ENCODE measurements at regions not wholly inside any gene's neighbourhood (a gene's known extent, or its start where the extent isn't known, plus 50 kb on each side); places are given as distances from the start of the nearest gene placed in this dataset.

- no peaks in the 10 kb centered on the region for H3K36me3 ChIP-seq (ENCODE audit: control insufficient read depth in 3 of 3, insufficient read depth in 3 of 3, low read length in 3 of 3)
- no peak overlapping the region for H3K4me3 ChIP-seq (ENCODE audit: low read length in 3 of 3)
- H3K9ac ChIP-seq (ENCODE audit: low read depth in 1 of 3, low read length in 3 of 3): no peak overlapping the region
- no peak overlapping the region for H3K27ac ChIP-seq (ENCODE audit: low read depth, low read length)
- H3K9me3 ChIP-seq (ENCODE audit: control insufficient read depth in 3 of 3, low read length in 3 of 3): no peaks in the 10 kb centered on the region
- no peaks in the 10 kb centered on the region for H3K27me3 ChIP-seq (ENCODE audit: control insufficient read depth in 3 of 3, insufficient read depth in 3 of 3, low read length in 3 of 3)
- no peaks in the 10 kb centered on the region for H3K4me1 ChIP-seq (ENCODE audit: control insufficient read depth in 3 of 3, insufficient read depth in 3 of 3, low read length in 3 of 3)
These were observed 2243.8 kb upstream of the C9orf72 start for GRCh38 chr9:29816954-29817703.

GRCh38 chr9:29822458-29822857 is 2249.2 kb upstream of the C9orf72 start:
- Histone ChIP-seq H3K9ac (ENCODE audit: low read depth in 1 of 3, low read length in 3 of 3) (no peak overlapping the region), H3K4me3 (ENCODE audit: low read length in 3 of 3) (no peak overlapping the region), H3K4me1 (ENCODE audit: control insufficient read depth in 3 of 3, insufficient read depth in 3 of 3, low read length in 3 of 3) (no peaks in the 10 kb centered on the region), H3K27ac (ENCODE audit: low read depth, low read length) (no peak overlapping the region), H3K9me3 (ENCODE audit: control insufficient read depth in 3 of 3, low read length in 3 of 3) (no peaks in the 10 kb centered on the region), H3K36me3 (ENCODE audit: control insufficient read depth in 3 of 3, insufficient read depth in 3 of 3, low read length in 3 of 3) (no peaks in the 10 kb centered on the region), H3K27me3 (ENCODE audit: control insufficient read depth in 3 of 3, insufficient read depth in 3 of 3, low read length in 3 of 3) (no peaks in the 10 kb centered on the region)

- Histone ChIP-seq H3K27ac (ENCODE audit: low read depth, low read length) (no peak overlapping the region), H3K4me1 (ENCODE audit: control insufficient read depth in 3 of 3, insufficient read depth in 3 of 3, low read length in 3 of 3) (no peaks in the 10 kb centered on the region), H3K4me3 (ENCODE audit: low read length in 3 of 3) (no peak overlapping the region), H3K27me3 (ENCODE audit: control insufficient read depth in 3 of 3, insufficient read depth in 3 of 3, low read length in 3 of 3) (no peaks in the 10 kb centered on the region), H3K9ac (ENCODE audit: low read depth in 1 of 3, low read length in 3 of 3) (no peak overlapping the region), H3K9me3 (ENCODE audit: control insufficient read depth in 3 of 3, low read length in 3 of 3) (peaks cover 0 to 2% (median 0%) of the 10 kb centered on the region in 3 donors), H3K36me3 (ENCODE audit: control insufficient read depth in 3 of 3, insufficient read depth in 3 of 3, low read length in 3 of 3) (no peaks in the 10 kb centered on the region)
These were observed 2253.1 kb upstream of the C9orf72 start for GRCh38 chr9:29826421-29826820.

GRCh38 chr9:29830821-29831220 is 2257.5 kb upstream of the C9orf72 start:
- Histone ChIP-seq H3K27me3 (ENCODE audit: control insufficient read depth in 3 of 3, insufficient read depth in 3 of 3, low read length in 3 of 3) (no peaks in the 10 kb centered on the region), H3K27ac (ENCODE audit: low read depth, low read length) (no peak overlapping the region), H3K4me1 (ENCODE audit: control insufficient read depth in 3 of 3, insufficient read depth in 3 of 3, low read length in 3 of 3) (no peaks in the 10 kb centered on the region), H3K36me3 (ENCODE audit: control insufficient read depth in 3 of 3, insufficient read depth in 3 of 3, low read length in 3 of 3) (no peaks in the 10 kb centered on the region), H3K9me3 (ENCODE audit: control insufficient read depth in 3 of 3, low read length in 3 of 3) (peaks cover 0 to 2% (median 0%) of the 10 kb centered on the region in 3 donors), H3K9ac (ENCODE audit: low read depth in 1 of 3, low read length in 3 of 3) (no peak overlapping the region), H3K4me3 (ENCODE audit: low read length in 3 of 3) (no peak overlapping the region)

DNA sequence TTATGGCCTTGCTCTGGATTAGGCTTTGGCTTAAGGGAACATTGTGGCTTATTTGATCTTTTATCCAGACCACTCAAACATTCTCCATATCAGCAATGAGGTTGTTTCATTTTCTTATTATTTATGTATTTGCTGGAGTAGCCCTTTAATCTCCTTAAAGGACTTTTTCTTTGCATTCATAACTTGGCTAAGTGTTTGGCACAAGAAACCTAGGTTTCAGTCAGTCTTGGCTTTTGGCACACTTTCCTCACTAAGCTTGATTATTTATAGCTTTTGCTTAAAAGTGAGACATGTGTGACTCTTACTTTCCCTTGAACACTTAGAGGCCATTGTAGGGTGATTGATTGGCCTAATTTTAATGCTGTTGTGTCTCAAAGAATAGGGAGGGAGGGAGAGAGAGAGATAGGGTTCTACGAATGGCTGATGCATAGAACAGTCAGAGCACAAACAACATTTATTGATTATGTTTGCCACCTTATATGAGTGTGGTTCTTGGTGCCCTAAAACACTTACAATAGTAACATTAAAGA is 2265.3 kb upstream of the C9orf72 start:
- no peaks in the 10 kb centered on the region for H3K9me3 ChIP-seq (ENCODE audit: control insufficient read depth in 3 of 3, low read length in 3 of 3)

DNA sequence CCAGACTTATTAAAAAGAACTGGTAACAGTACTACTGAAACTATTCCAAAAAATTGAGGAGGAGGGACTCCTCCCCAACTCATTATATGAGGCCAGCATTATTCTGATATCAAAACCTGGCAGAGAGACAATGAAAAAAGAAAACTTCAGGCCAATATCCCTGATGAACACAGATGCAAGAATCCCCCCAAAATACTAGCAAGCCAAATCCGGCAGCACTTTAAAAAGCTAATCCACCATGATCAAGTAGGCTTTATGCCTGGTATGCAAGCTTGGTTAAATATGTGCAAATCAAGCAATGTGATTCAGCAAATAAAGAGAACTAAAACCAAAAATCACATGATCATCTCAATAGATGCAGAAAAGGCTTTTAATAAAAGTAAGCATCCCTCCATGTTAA is 2271.0 kb upstream of the C9orf72 start:
- Histone ChIP-seq H3K4me3 (ENCODE audit: low read length in 3 of 3) (no peak overlapping the region), H3K9ac (ENCODE audit: low read depth in 1 of 3, low read length in 3 of 3) (no peak overlapping the region), H3K27me3 (ENCODE audit: control insufficient read depth in 3 of 3, insufficient read depth in 3 of 3, low read length in 3 of 3) (no peaks in the 10 kb centered on the region), H3K27ac (ENCODE audit: low read depth, low read length) (no peak overlapping the region), H3K9me3 (ENCODE audit: control insufficient read depth in 3 of 3, low read length in 3 of 3) (no peaks in the 10 kb centered on the region), H3K36me3 (ENCODE audit: control insufficient read depth in 3 of 3, insufficient read depth in 3 of 3, low read length in 3 of 3) (no peaks in the 10 kb centered on the region), H3K4me1 (ENCODE audit: control insufficient read depth in 3 of 3, insufficient read depth in 3 of 3, low read length in 3 of 3) (no peaks in the 10 kb centered on the region)

More for the DNA sequence above, 2265.3 kb upstream of the C9orf72 start:
- no peak overlapping the region for H3K9ac ChIP-seq (ENCODE audit: low read depth in 1 of 3, low read length in 3 of 3)
- no peaks in the 10 kb centered on the region for H3K36me3 ChIP-seq (ENCODE audit: control insufficient read depth in 3 of 3, insufficient read depth in 3 of 3, low read length in 3 of 3)
- no peak overlapping the region for H3K4me3 ChIP-seq (ENCODE audit: low read length in 3 of 3)
- no peaks in the 10 kb centered on the region for H3K27me3 ChIP-seq (ENCODE audit: control insufficient read depth in 3 of 3, insufficient read depth in 3 of 3, low read length in 3 of 3)
- H3K4me1 ChIP-seq (ENCODE audit: control insufficient read depth in 3 of 3, insufficient read depth in 3 of 3, low read length in 3 of 3): no peaks in the 10 kb centered on the region
- no peak overlapping the region for H3K27ac ChIP-seq (ENCODE audit: low read depth, low read length)

- no peak overlapping the region for H3K27ac ChIP-seq (ENCODE audit: low read depth, low read length)
- no peaks in the 10 kb centered on the region for H3K9me3 ChIP-seq (ENCODE audit: control insufficient read depth in 3 of 3, low read length in 3 of 3)
- H3K4me1 ChIP-seq (ENCODE audit: control insufficient read depth in 3 of 3, insufficient read depth in 3 of 3, low read length in 3 of 3): no peaks in the 10 kb centered on the region
- no peaks in the 10 kb centered on the region for H3K27me3 ChIP-seq (ENCODE audit: control insufficient read depth in 3 of 3, insufficient read depth in 3 of 3, low read length in 3 of 3)
- no peak overlapping the region for H3K4me3 ChIP-seq (ENCODE audit: low read length in 3 of 3)
- no peaks in the 10 kb centered on the region for H3K36me3 ChIP-seq (ENCODE audit: control insufficient read depth in 3 of 3, insufficient read depth in 3 of 3, low read length in 3 of 3)
- no peak overlapping the region for H3K9ac ChIP-seq (ENCODE audit: low read depth in 1 of 3, low read length in 3 of 3)
These were observed 2277.4 kb upstream of the C9orf72 start for GRCh38 chr9:29850664-29851063.

GRCh38 chr9:29861803-29862202 is 2288.5 kb upstream of the C9orf72 start:
- Histone ChIP-seq H3K4me1 (ENCODE audit: control insufficient read depth in 3 of 3, insufficient read depth in 3 of 3, low read length in 3 of 3) (no peaks in the 10 kb centered on the region), H3K27me3 (ENCODE audit: control insufficient read depth in 3 of 3, insufficient read depth in 3 of 3, low read length in 3 of 3) (no peaks in the 10 kb centered on the region), H3K9ac (ENCODE audit: low read depth in 1 of 3, low read length in 3 of 3) (no peak overlapping the region), H3K9me3 (ENCODE audit: control insufficient read depth in 3 of 3, low read length in 3 of 3) (no peaks in the 10 kb centered on the region), H3K4me3 (ENCODE audit: low read length in 3 of 3) (no peak overlapping the region), H3K27ac (ENCODE audit: low read depth, low read length) (no peak overlapping the region), H3K36me3 (ENCODE audit: control insufficient read depth in 3 of 3, insufficient read depth in 3 of 3, low read length in 3 of 3) (no peaks in the 10 kb centered on the region)

DNA sequence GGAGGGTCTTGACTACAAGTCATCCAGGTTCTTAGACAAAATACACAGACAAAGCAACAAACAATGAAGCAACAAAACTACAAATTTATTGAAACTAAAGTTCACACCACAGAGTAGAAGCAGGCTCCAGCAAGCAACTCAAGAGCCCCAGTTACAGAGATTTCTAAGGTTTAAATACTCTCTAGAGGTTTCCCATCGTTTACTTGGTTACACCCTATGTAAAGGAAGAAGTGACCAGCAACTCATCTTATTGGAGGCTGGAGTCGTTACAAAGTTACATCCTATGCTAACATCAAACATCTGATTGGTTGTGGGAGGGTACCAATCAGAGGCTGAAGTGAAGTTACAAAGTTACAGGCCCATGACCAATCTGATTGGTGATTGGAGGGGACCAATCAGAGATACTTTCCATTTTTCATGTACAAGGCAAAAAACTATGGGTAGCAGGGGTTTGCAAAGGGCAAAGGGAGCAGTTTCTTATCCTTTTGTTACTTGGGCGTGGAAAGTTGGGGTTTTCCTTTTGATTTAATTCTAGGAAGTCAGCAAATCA is 2292.6 kb upstream of the C9orf72 start:
- H3K36me3 ChIP-seq (ENCODE audit: control insufficient read depth in 3 of 3, insufficient read depth in 3 of 3, low read length in 3 of 3): no peaks in the 10 kb centered on the region

DNA sequence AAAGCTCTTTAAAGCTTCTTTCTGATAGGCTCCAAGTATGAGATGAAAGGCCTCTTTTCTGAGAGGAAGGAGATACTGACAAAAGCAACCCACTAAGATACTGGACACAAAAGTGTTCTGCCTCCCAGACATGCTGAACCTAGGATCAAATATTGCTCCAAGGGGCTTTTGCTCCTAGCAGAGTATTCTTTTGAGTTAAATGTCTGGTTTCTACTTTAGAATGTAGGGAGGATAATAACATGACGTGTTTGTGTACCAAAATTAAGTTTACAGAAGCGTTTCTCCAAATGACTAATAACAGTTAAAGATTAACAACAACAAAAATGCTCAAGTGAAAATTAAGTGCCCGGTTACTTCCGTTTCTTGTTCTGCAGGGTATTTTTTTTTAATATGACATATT is 2293.3 kb upstream of the C9orf72 start:
- no peak overlapping the region for H3K4me3 ChIP-seq (ENCODE audit: low read length in 3 of 3)
- no peaks in the 10 kb centered on the region for H3K9me3 ChIP-seq (ENCODE audit: control insufficient read depth in 3 of 3, low read length in 3 of 3)
- H3K27ac ChIP-seq (ENCODE audit: low read depth, low read length): no peak overlapping the region
- H3K36me3 ChIP-seq (ENCODE audit: control insufficient read depth in 3 of 3, insufficient read depth in 3 of 3, low read length in 3 of 3): no peaks in the 10 kb centered on the region
- H3K9ac ChIP-seq (ENCODE audit: low read depth in 1 of 3, low read length in 3 of 3): no peak overlapping the region
- H3K27me3 ChIP-seq (ENCODE audit: control insufficient read depth in 3 of 3, insufficient read depth in 3 of 3, low read length in 3 of 3): no peaks in the 10 kb centered on the region
- H3K4me1 ChIP-seq (ENCODE audit: control insufficient read depth in 3 of 3, insufficient read depth in 3 of 3, low read length in 3 of 3): no peaks in the 10 kb centered on the region

More for the DNA sequence above, 2292.6 kb upstream of the C9orf72 start:
- no peak overlapping the region for H3K27ac ChIP-seq (ENCODE audit: low read depth, low read length)
- H3K4me1 ChIP-seq (ENCODE audit: control insufficient read depth in 3 of 3, insufficient read depth in 3 of 3, low read length in 3 of 3): no peaks in the 10 kb centered on the region
- no peak overlapping the region for H3K4me3 ChIP-seq (ENCODE audit: low read length in 3 of 3)
- no peak overlapping the region for H3K9ac ChIP-seq (ENCODE audit: low read depth in 1 of 3, low read length in 3 of 3)
- no peaks in the 10 kb centered on the region for H3K27me3 ChIP-seq (ENCODE audit: control insufficient read depth in 3 of 3, insufficient read depth in 3 of 3, low read length in 3 of 3)
- no peaks in the 10 kb centered on the region for H3K9me3 ChIP-seq (ENCODE audit: control insufficient read depth in 3 of 3, low read length in 3 of 3)

All from skeletal muscle tissue (tissue), 3 donors.